Body of pancreas (tissue), 4 donors: ENCODE measurements at regions not wholly inside any gene's neighbourhood (a gene's known extent, or its start where the extent isn't known, plus 50 kb on each side); places are given as distances from the start of the nearest gene placed in this dataset.

ENCODE experiments used
- POLR2A ChIP-seq, 3 donors: fragments of 450-650 bp; IDR thresholded peaks; one replicate each; pipeline ENCODE4 v1.6.1; 2016; ENCODE audit warnings: antibody characterized with exemption in 3 of 3, mild to moderate bottlenecking in 2 of 3
- TF ChIP-seq, protein P1 (sequence below), 7 experiments: fragments of 450-650 bp in 4 of 7; fragments of 200-600 bp in 3 of 7; sonication (generic) in 3 of 7; IDR thresholded peaks; one replicate each; pipeline ENCODE4 v1.5.1; 2016 to 2019; ENCODE audit warnings: antibody characterized with exemption in 7 of 7

DNA sequence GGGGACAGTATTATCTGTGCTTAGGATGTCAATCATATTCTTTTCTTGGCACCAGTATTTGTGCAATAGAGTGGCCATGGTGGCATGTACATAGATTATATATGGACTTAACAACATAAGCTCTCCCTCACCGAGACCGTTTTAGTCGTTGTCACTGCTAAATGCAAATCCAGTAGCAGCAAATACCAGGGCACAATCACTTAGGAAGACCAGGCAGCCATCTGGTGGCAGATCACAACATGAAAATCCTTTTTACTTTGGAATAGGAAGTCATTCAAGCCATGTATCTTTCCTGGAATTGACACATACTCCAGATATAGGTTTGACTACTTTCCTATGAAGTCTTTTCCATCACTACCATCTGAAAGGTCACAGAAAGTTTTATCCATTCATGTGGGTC lies 53.2 kb upstream of the C1orf87 start:
- TF ChIP-seq POLR2A (IDR thresholded peaks at IDR 0.05): no peak
- TF ChIP-seq, protein P1, sequence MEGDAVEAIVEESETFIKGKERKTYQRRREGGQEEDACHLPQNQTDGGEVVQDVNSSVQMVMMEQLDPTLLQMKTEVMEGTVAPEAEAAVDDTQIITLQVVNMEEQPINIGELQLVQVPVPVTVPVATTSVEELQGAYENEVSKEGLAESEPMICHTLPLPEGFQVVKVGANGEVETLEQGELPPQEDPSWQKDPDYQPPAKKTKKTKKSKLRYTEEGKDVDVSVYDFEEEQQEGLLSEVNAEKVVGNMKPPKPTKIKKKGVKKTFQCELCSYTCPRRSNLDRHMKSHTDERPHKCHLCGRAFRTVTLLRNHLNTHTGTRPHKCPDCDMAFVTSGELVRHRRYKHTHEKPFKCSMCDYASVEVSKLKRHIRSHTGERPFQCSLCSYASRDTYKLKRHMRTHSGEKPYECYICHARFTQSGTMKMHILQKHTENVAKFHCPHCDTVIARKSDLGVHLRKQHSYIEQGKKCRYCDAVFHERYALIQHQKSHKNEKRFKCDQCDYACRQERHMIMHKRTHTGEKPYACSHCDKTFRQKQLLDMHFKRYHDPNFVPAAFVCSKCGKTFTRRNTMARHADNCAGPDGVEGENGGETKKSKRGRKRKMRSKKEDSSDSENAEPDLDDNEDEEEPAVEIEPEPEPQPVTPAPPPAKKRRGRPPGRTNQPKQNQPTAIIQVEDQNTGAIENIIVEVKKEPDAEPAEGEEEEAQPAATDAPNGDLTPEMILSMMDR (IDR thresholded peaks at IDR 0.05): no peak
